Loucy (cell line): ENCODE measurements at regions not wholly inside any gene's neighbourhood (a gene's known extent, or its start where the extent isn't known, plus 50 kb on each side); places are given as distances from the start of the nearest gene placed in this dataset.

Experiments
- H2AFZ ChIP-seq: fragments of 200-600 bp; sonication (generic); 2 replicates; pipeline ENCODE4 v1.6.0; 2016; ENCODE audit warnings: antibody characterized with exemption, mild to moderate bottlenecking, low read length, moderate library complexity
- H3F3A ChIP-seq: fragments of 200-600 bp; 2 replicates; pipeline ENCODE4 v1.6.0; 2016; ENCODE audit warnings: antibody characterized with exemption, low read depth, mild to moderate bottlenecking
- H3K27me3 ChIP-seq: fragments of 200-600 bp; sonication (generic); 2 replicates; pipeline ENCODE4 v1.6.1; 2014; ENCODE audit warnings: low read length, mild to moderate bottlenecking; ENCODE audit not compliant: insufficient read depth, poor library complexity, severe bottlenecking
- H3K36me3 ChIP-seq: fragments of 200-600 bp; sonication (generic); 2 replicates; pipeline ENCODE4 v1.6.1; 2016; ENCODE audit warnings: low read length; ENCODE audit not compliant: insufficient read depth
- H3K4me1 ChIP-seq: fragments of 200-600 bp; sonication (generic); 2 replicates; pipeline ENCODE4 v1.5.1; 2014; ENCODE audit warnings: low read length, mild to moderate bottlenecking; ENCODE audit not compliant: insufficient read depth, poor library complexity, severe bottlenecking
- H3K4me2 ChIP-seq: fragments of 200-600 bp; sonication (generic); 2 replicates; pipeline ENCODE4 v1.6.0; 2014; ENCODE audit warnings: antibody characterized with exemption, low read length, low read depth, mild to moderate bottlenecking; ENCODE audit not compliant: poor library complexity, severe bottlenecking
- H3K4me3 ChIP-seq: fragments of 200-600 bp; sonication (generic); 2 replicates; pipeline ENCODE4 v1.5.1; 2014; ENCODE audit warnings: low read length, mild to moderate bottlenecking, mixed read lengths; ENCODE audit not compliant: poor library complexity, severe bottlenecking
- H3K79me2 ChIP-seq: fragments of 200-600 bp; sonication (generic); 2 replicates; pipeline ENCODE4 v1.6.1; 2014; ENCODE audit warnings: low read length; ENCODE audit not compliant: insufficient read depth
- H3K9ac ChIP-seq: fragments of 200-600 bp; sonication (generic); 2 replicates; pipeline ENCODE4 v1.6.0; 2014; ENCODE audit warnings: mild to moderate bottlenecking, low read depth, low read length, moderate library complexity; ENCODE audit not compliant: poor library complexity, severe bottlenecking
- H3K9me2 ChIP-seq: fragments of 200-600 bp; sonication (generic); replicated peaks from 2 replicates; pipeline ENCODE4 v1.6.1; 2016; ENCODE audit warnings: low read depth, low read length, mixed read lengths
- H3K9me3 ChIP-seq: fragments of 200-600 bp; sonication (generic); 2 replicates; pipeline ENCODE4 v1.6.1; 2014; ENCODE audit warnings: mild to moderate bottlenecking, antibody characterized with exemption, low read length, low read depth; ENCODE audit not compliant: insufficient read depth
- H4K20me1 ChIP-seq: fragments of 200-600 bp; sonication (generic); 2 replicates; pipeline ENCODE4 v1.6.0; 2014; ENCODE audit warnings: antibody characterized with exemption, low read length, mild to moderate bottlenecking; ENCODE audit not compliant: insufficient read depth, poor library complexity, severe bottlenecking
- CTCF ChIP-seq: fragments of 200-600 bp; sonication (generic); conservative IDR thresholded peaks from 2 replicates; pipeline ENCODE4 v1.5.1; 2014; ENCODE audit warnings: mild to moderate bottlenecking, antibody characterized with exemption, low read length
- EZH2phosphoT487 ChIP-seq: fragments of 200-600 bp; IDR thresholded peaks from 2 replicates; pipeline ENCODE4 v1.6.1; 2018; ENCODE audit warnings: antibody characterized with exemption, mild to moderate bottlenecking, moderate library complexity, borderline replicate concordance

DNA sequence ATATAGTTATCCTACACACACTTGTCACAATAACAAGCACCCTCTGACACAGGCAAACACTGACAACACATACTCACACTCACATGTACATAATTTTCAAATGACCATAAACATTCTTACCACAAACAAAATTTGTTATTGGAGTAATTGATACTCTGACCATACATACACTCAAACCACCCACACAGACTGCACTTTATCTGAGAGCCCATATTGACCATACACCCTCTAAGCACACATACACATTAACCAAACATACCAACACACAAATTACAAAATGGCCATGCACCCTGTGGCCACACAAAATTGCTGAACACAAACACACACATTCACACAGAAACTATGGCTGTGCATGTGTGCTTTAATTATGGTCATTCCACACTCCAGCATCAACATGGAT is 79.1 kb upstream of the FAM120A start:
- TF ChIP-seq CTCF (no peak), EZH2phosphoT487 (no peak)
- Histone ChIP-seq H3K9ac (no peak overlapping the region), H4K20me1 (no peaks in the 10 kb centered on the region), H3F3A (no peaks in the 10 kb centered on the region), H3K36me3 (no peaks in the 10 kb centered on the region), H3K4me1 (no peaks in the 10 kb centered on the region), H3K9me2 (no peaks in the 10 kb centered on the region), H3K27me3 (no peaks in the 10 kb centered on the region), H3K79me2 (no peaks in the 10 kb centered on the region), H2AFZ (no peak overlapping the region), H3K9me3 (no peaks in the 10 kb centered on the region), H3K4me2 (no peak overlapping the region), H3K4me3 (no peak overlapping the region)

DNA sequence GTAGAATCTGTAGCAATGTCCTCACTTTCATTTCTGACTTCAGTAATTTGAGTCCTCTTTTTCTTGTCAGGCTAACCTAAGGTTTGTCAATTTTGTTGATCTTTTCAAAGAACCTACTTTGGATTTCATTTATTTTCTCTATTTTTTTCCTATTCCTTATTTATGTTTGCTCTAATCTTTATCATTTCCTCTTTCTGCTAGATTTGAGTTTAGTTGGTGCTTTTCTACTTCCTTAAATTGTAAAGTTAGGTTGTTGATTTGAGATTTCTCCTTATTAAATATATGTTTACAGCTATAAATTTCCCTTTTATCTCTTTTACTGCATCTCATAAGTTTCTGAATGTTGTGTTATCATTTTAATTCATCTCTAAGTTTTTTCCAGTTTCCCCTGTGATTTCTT is 75.1 kb upstream of the FAM120A start:
- Histone ChIP-seq H3K9ac (no peak overlapping the region), H4K20me1 (no peaks in the 10 kb centered on the region), H3K9me3 (no peaks in the 10 kb centered on the region), H3K79me2 (no peaks in the 10 kb centered on the region), H3K27me3 (no peaks in the 10 kb centered on the region), H3F3A (no peaks in the 10 kb centered on the region), H3K4me3 (no peak overlapping the region), H3K9me2 (no peaks in the 10 kb centered on the region), H2AFZ (no peak overlapping the region), H3K36me3 (no peaks in the 10 kb centered on the region), H3K4me2 (no peak overlapping the region), H3K4me1 (no peaks in the 10 kb centered on the region)
- TF ChIP-seq CTCF: no peak
- no peak for TF ChIP-seq EZH2phosphoT487

DNA sequence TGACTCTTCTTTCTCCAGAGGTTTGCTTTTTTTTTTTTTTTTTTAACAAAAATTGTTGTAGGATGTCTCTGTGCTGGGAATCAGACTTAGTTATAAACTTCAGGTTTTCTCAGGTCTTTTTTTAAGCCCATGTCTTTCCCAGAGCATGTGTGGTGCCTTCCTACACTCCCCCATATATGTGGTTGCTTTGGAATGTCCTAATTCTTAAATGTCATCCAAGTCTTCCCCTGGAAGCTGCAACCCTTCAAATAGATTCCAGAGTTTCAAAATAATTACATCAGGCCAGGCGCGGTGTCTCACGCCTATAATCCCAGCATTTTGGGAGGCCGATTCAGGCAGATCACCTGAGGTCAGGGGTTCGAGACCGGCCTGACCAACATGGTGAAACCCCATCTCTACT is 73.2 kb upstream of the FAM120A start:
- Histone ChIP-seq H3K79me2 (no peaks in the 10 kb centered on the region), H3K4me1 (no peaks in the 10 kb centered on the region), H3K9ac (no peak overlapping the region), H3K36me3 (no peaks in the 10 kb centered on the region), H3F3A (no peaks in the 10 kb centered on the region), H4K20me1 (no peaks in the 10 kb centered on the region), H3K4me3 (no peak overlapping the region), H2AFZ (no peak overlapping the region), H3K4me2 (no peak overlapping the region), H3K9me2 (no peaks in the 10 kb centered on the region), H3K27me3 (no peaks in the 10 kb centered on the region), H3K9me3 (no peaks in the 10 kb centered on the region)
- TF ChIP-seq EZH2phosphoT487: no peak
- no peak for TF ChIP-seq CTCF
